Ovary (tissue), 7 donors: ENCODE measurements at regions not wholly inside any gene's neighbourhood (a gene's known extent, or its start where the extent isn't known, plus 50 kb on each side); places are given as distances from the start of the nearest gene placed in this dataset.

Experiments
- DNase-seq, 5 donors: peaks; one replicate each; pipeline ENCODE4 v3.0.0-alpha.2; 2019 to 2020
- H3K27ac ChIP-seq, 2 donors: fragments of 200-600 bp; one replicate each; pipeline versions ENCODE4 v1.5.1 to v1.8.0; 2019 to 2022
- H3K27me3 ChIP-seq: fragments of 200-600 bp; one replicate; pipeline ENCODE4 v1.8.0; 2022
- H3K36me3 ChIP-seq: fragments of 200-600 bp; sonication (generic); one replicate; pipeline ENCODE4 v1.5.1; 2019
- H3K4me1 ChIP-seq: one replicate; pipeline ENCODE4 v1.8.1; 2013; ENCODE audit warnings: mild to moderate bottlenecking, moderate library complexity; ENCODE audit not compliant: insufficient read depth
- H3K4me3 ChIP-seq: fragments of 200-600 bp; sonication (generic); one replicate; pipeline ENCODE4 v1.5.1; 2017
- H3K9me3 ChIP-seq, 2 donors: fragments of 200-600 bp in 1 of 2; sonication (generic) in 1 of 2; one replicate each; pipeline versions ENCODE4 v1.5.1 to v1.8.1; 2013 to 2019; ENCODE audit warnings: mild to moderate bottlenecking in 1 of 2, moderate library complexity in 1 of 2
- CTCF ChIP-seq, 3 donors: fragments of 450-650 bp in 2 of 3; fragments of 200-600 bp in 1 of 3; IDR thresholded peaks; one replicate each; pipeline versions ENCODE4 v1.5.1 to v1.8.0; 2016 to 2022; ENCODE audit warnings: antibody characterized with exemption in 3 of 3, mild to moderate bottlenecking in 1 of 3
- EP300 ChIP-seq: sonication (generic); formaldehyde crosslinking; IDR thresholded peaks from one replicate; pipeline ENCODE4 v1.6.1; 2017; ENCODE audit warnings: antibody characterized with exemption
- POLR2A ChIP-seq: fragments of 450-650 bp; IDR thresholded peaks from one replicate; pipeline ENCODE4 v1.6.1; 2017; ENCODE audit warnings: antibody characterized with exemption, mild to moderate bottlenecking, moderate library complexity
- WGBS, 3 donors: extraction: QIAGEN DNeasy Blood & Tissue Kit in 1 of 3; methylation state at CpG; one replicate each; pipeline versions ENCODE4 v1.1.5 to v1.1.7; 2013 to 2017; 5-methylcytosine and 5-hydroxymethylcytosine counted together
- intact Hi-C, 4 donors: fragments of 100-400 bp; cut with DNase I; formaldehyde crosslinking; loops; one replicate each; pipeline versions ENCODE4 v1.11.0 to v1.15.1; 2022 to 2023
- donor health status: DM: no; HTN: no; CAD: no; lungs with moderate emphysema.
- donor health status: DM: no; HTN: no; CAD: no.
- donor health status: Bipolar disorder and iron deficiency.
- donor health status: DM: no; HTN: no; CAD: no.
- donor health status: DM: yes; HTN: yes; CAD: no.

GRCh38 chr7:86949052-86949778 lies 110.2 kb downstream of the ELAPOR2 start:
- Histone ChIP-seq H3K27me3 (no peaks in the 10 kb centered on the region), H3K27ac (no peak overlapping the region), H3K4me1 (no peaks in the 10 kb centered on the region), H3K9me3 (no peaks in the 10 kb centered on the region), H3K36me3 (no peaks in the 10 kb centered on the region), H3K4me3 (no peak overlapping the region)
- no peak for DNase-seq
- 81 to 91% (median 90%) methylated on average over 7 of the region's 7 CpGs for WGBS, 3 donors
- TF ChIP-seq POLR2A = no peak
- TF ChIP-seq CTCF (IDR thresholded peaks at IDR 0.05) = no peak
- TF ChIP-seq EP300 = no peak
- intact Hi-C loops = loop anchor here in 2 of 4 donors (10.0 kb wide), 2 partner anchors 276 to 286 kb away; no protein-coding TSS in a partner anchor

GRCh38 chr7:86947929-86948328 lies 111.5 kb downstream of the ELAPOR2 start:
- Histone ChIP-seq H3K4me3 (no peak overlapping the region), H3K4me1 (no peaks in the 10 kb centered on the region), H3K36me3 (no peaks in the 10 kb centered on the region), H3K27ac (no peak overlapping the region), H3K9me3 (no peaks in the 10 kb centered on the region), H3K27me3 (no peaks in the 10 kb centered on the region)
- intact Hi-C loops = loop anchor here in 2 of 4 donors (10.0 kb wide), 2 partner anchors 277 to 287 kb away; no protein-coding TSS in a partner anchor
- 6 to 15% (median 10%) methylated on average over 1 of the region's 1 CpG for WGBS, 3 donors
- DNase-seq = no peak
- TF ChIP-seq EP300 = no peak
- TF ChIP-seq POLR2A = no peak
- TF ChIP-seq CTCF (IDR thresholded peaks at IDR 0.05) = no peak

GRCh38 chr7:86943447-86943846 lies 116.0 kb downstream of the ELAPOR2 start:
- no peak overlapping the region for H3K27ac ChIP-seq
- no peak overlapping the region for H3K4me3 ChIP-seq
- H3K36me3 ChIP-seq = no peaks in the 10 kb centered on the region
- no peaks in the 10 kb centered on the region for H3K27me3 ChIP-seq
- intact Hi-C loops = loop anchor here in 2 of 4 donors (10.0 kb wide), 2 partner anchors 281 to 291 kb away; no protein-coding TSS in a partner anchor
- no peak for TF ChIP-seq CTCF (IDR thresholded peaks at IDR 0.05)
- no peak for TF ChIP-seq EP300
- no peak for TF ChIP-seq POLR2A
- WGBS, 3 donors = 90 to 96% (median 93%) methylated on average over 1 of the region's 1 CpG
- H3K9me3 ChIP-seq = no peaks in the 10 kb centered on the region
- H3K4me1 ChIP-seq = no peaks in the 10 kb centered on the region
- DNase-seq = no peak

- DNase-seq = no peak
- intact Hi-C loops = loop anchor here in 2 of 4 donors (10.0 kb wide), 2 partner anchors 282 to 292 kb away; no protein-coding TSS in a partner anchor
- Histone ChIP-seq H3K4me1 (no peaks in the 10 kb centered on the region), H3K27ac (no peak overlapping the region), H3K36me3 (no peaks in the 10 kb centered on the region), H3K27me3 (no peaks in the 10 kb centered on the region), H3K9me3 (no peaks in the 10 kb centered on the region), H3K4me3 (no peak overlapping the region)
- TF ChIP-seq EP300 = no peak
- no peak for TF ChIP-seq CTCF (IDR thresholded peaks at IDR 0.05)
- no peak for TF ChIP-seq POLR2A
- 37 to 50% (median 47%) methylated on average over 2 of the region's 2 CpGs for WGBS, 3 donors
These were observed 116.5 kb downstream of the ELAPOR2 start for GRCh38 chr7:86942995-86943394.
